ENCODE measurements at regions not wholly inside any gene's neighbourhood (a gene's known extent, or its start where the extent isn't known, plus 50 kb on each side); places are given as distances from the start of the nearest gene placed in this dataset.

GRCh38 chrX:129019412-129019811, 503.9 kb downstream of the SMARCA1 start:
- DNase-seq (ENCODE audit: extremely low read depth, low read depth) = no peak
- TF ChIP-seq CTCF (IDR thresholded peaks at IDR 0.05; ENCODE audit: low read depth, low read length) = no peak

- no peak for DNase-seq (ENCODE audit: extremely low read depth, low read depth)
- TF ChIP-seq CTCF (IDR thresholded peaks at IDR 0.05; ENCODE audit: low read depth, low read length) = no peak
Observed at GRCh38 chrX:129015381-129015780, 507.9 kb downstream of the SMARCA1 start.

- no peak for DNase-seq (ENCODE audit: extremely low read depth, low read depth)
- TF ChIP-seq CTCF (IDR thresholded peaks at IDR 0.05; ENCODE audit: low read depth, low read length) = no peak
Observed at GRCh38 chrX:129013574-129013973, 509.7 kb downstream of the SMARCA1 start.

GRCh38 chrX:129007631-129008030, 515.7 kb downstream of the SMARCA1 start:
- TF ChIP-seq CTCF (IDR thresholded peaks at IDR 0.05; ENCODE audit: low read depth, low read length) = no peak
- no peak for DNase-seq (ENCODE audit: extremely low read depth, low read depth)

GRCh38 chrX:129006491-129006890, 516.8 kb downstream of the SMARCA1 start:
- no peak for TF ChIP-seq CTCF (IDR thresholded peaks at IDR 0.05; ENCODE audit: low read depth, low read length)
- no peak for DNase-seq (ENCODE audit: extremely low read depth, low read depth)

GRCh38 chrX:129000797-129001196, 522.5 kb downstream of the SMARCA1 start:
- TF ChIP-seq CTCF (IDR thresholded peaks at IDR 0.05; ENCODE audit: low read depth, low read length) = no peak
- DNase-seq (ENCODE audit: extremely low read depth, low read depth) = no peak

GRCh38 chrX:129000018-129000417, 523.3 kb downstream of the SMARCA1 start:
- no peak for DNase-seq (ENCODE audit: extremely low read depth, low read depth)
- TF ChIP-seq CTCF (IDR thresholded peaks at IDR 0.05; ENCODE audit: low read depth, low read length) = no peak
